Adrenal gland (tissue), 5 donors: ENCODE measurements at regions not wholly inside any gene's neighbourhood (a gene's known extent, or its start where the extent isn't known, plus 50 kb on each side); places are given as distances from the start of the nearest gene placed in this dataset.

Source experiments
- CTCF ChIP-seq, 6 experiments: fragments of 450-650 bp in 4 of 6; fragments of 200-600 bp in 2 of 6; sonication (generic) in 1 of 6; IDR thresholded peaks; 1 replicate in 5 of 6; 2 replicates in 1 of 6; pipeline versions ENCODE4 v1.5.1 to v1.8.0; 2016 to 2021; ENCODE audit warnings: antibody characterized with exemption in 6 of 6, mild to moderate bottlenecking in 2 of 6, moderate library complexity in 1 of 6
- POLR2A ChIP-seq, 2 donors: fragments of 450-650 bp; IDR thresholded peaks; one replicate each; pipeline ENCODE4 v1.6.1; 2017; ENCODE audit warnings: antibody characterized with exemption in 2 of 2, mild to moderate bottlenecking in 2 of 2, moderate library complexity in 1 of 2
- donor health status: DM: no; HTN: no; CAD: no.

DNA sequence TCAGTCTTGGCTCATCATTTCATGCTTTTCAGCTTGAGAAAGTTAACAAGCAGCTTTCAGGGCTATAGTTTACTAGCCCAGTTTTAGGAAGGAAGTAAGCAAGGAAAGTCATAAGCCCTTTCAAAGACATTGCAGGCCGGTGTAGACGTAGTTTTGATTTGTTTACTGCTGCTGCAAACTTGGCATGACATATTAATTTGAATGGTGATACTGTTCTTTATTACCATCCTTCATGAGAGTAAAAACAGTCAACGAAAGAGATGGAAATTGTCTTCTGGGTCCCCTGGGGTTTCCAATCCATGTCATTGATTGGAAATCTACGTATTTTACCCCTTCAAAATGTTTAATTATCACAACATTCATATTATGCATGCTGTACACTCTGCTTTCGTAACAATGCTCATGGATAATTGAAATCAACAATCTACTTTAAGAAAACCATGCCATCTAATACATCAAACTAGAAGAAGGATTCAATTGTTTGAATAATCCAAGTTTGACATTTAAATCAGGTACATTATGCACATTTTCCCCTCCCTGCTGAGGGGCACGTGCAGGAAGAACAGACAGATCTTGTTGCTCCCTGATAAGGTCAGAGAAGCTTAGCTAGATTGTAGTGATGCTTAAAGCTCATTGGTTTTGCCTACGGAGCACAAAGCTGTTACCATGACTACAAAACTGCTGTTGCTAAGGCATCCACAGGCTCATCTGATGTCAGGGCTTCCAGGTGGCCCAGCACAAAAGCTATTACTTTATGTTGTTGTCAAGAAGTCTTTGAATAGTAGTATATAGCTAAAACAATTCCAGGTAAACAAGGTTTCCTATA, 139.9 kb upstream of the PRLR start:
- no peak for TF ChIP-seq POLR2A (IDR thresholded peaks at IDR 0.05)
- no peak for TF ChIP-seq CTCF (IDR thresholded peaks at IDR 0.05)
